ENCODE measurements at regions not wholly inside any gene's neighbourhood (a gene's known extent, or its start where the extent isn't known, plus 50 kb on each side); places are given as distances from the start of the nearest gene placed in this dataset.

DNA sequence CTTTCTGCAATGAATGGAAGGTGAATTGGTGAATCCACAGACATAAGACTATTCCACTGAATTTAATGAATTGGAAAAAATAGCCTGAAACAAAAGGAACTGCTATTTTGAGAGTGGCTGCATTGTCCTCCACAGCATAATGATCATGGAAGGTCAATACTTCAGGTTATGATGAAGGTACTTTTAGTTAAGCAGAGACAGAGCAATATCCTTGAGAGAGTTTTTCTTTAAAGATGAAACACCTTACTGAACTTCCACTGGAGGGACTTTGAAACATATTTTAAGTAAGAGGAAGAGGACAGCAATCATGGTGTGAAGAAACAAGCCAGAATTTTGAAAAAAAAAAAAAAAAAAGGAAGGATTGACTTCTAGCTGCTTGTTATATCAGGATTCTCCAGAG lies 68.8 kb upstream of the DPP10 start:
- in situ Hi-C loops (cut with HindIII; ENCODE audit: low sequenced_read_pairs), result no loop called here

DNA sequence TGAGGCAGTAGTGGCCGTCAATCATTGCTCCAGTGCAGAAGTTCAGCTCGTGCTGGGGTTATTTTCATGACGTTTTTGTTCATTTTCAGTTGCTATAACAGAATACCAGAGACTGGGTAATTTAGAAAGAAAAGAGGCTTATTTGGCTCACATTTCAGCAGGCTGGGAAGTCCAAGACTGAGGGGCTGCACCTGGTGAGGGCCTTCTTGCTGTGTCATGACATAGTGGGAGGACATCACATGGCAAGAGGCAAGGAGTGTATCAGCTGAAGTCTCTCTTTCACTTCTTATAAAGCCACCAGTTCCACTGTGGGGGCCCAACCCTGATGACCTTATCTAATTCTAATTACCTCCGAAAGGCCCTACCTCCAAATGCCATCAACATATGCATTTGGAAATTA lies 58.0 kb upstream of the DPP10 start:
- in situ Hi-C loops (cut with HindIII; ENCODE audit: low sequenced_read_pairs), result no loop called here

DNA sequence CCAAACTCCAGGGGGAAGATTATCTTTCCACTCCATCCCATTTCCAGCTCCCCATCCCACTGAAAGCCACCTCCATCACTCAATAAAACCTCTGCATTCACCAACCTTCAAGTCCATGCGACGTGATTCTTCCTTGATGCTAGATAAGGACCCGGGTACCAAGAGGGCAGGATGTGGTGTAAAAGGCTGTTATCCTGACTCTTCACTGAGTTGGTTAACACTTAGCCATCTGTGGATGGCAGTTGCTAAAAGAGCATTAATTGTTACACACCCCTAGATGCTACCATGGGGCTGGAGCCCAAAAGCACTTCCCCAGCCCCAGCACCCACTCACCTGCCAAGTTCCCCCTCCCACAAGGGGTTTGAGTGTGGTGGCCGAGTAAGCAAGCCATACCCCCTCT lies 53.4 kb upstream of the DPP10 start:
- in situ Hi-C loops (cut with HindIII; ENCODE audit: low sequenced_read_pairs), result no loop called here

Data from DLD1 (cell line).